ENCODE measurements at regions not wholly inside any gene's neighbourhood (a gene's known extent, or its start where the extent isn't known, plus 50 kb on each side); places are given as distances from the start of the nearest gene placed in this dataset.
"Not testable (repeated sequence)": the region's sequence is repeated elsewhere in the genome, so short reads cannot be mapped to it uniquely, and the experiment has no call there.

DNA sequence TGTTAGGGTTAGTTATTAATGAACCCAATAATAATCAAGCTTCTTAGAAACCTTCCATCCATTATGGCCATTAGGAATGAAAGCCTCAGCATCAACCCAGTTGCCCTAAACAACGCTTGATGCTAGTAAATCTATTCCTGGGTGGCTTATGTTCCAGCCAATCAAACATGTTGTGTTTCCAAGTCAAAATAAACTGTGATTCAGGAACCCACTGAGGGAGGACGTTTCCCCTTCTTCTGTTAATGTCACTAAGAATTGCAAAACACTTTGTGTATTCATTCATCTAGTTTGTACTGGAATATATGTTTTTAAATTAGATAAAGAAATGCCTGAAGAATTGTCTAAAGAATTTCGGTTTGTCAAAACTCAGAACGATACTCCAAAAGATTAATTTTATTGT lies 142.5 kb upstream of the MSX2 start:
- no peak for DNase-seq (ENCODE audit: low read depth)
- no peak for TF ChIP-seq POLR2A (IDR thresholded peaks at IDR 0.05; ENCODE audit: extremely low read depth, insufficient read length)
- no peak for TF ChIP-seq CTCF (IDR thresholded peaks at IDR 0.05; ENCODE audit: low read depth, low read length)
- no peak for TF ChIP-seq MYC (IDR thresholded peaks at IDR 0.05; ENCODE audit: low read depth, low read length)
- no peak for TF ChIP-seq MAX (IDR thresholded peaks at IDR 0.05; ENCODE audit: low read depth, low read length)
- no peak overlapping the region for H3K4me3 ChIP-seq (ENCODE audit: low read depth, low read length)

- TF ChIP-seq MAX (IDR thresholded peaks at IDR 0.05; ENCODE audit: low read depth, low read length) (no peak), MYC (IDR thresholded peaks at IDR 0.05; ENCODE audit: low read depth, low read length) (no peak), CTCF (IDR thresholded peaks at IDR 0.05; ENCODE audit: low read depth, low read length) (no peak), POLR2A (IDR thresholded peaks at IDR 0.05; ENCODE audit: extremely low read depth, insufficient read length) (no peak)
- no peak overlapping the region for H3K4me3 ChIP-seq (ENCODE audit: low read depth, low read length)
- no peak for DNase-seq (ENCODE audit: low read depth)
Observed at GRCh38 chr5:174583071-174583470, 141.3 kb upstream of the MSX2 start.

- DNase-seq (ENCODE audit: low read depth), result no peak
- no peak overlapping the region for H3K4me3 ChIP-seq (ENCODE audit: low read depth, low read length)
- TF ChIP-seq POLR2A (IDR thresholded peaks at IDR 0.05; ENCODE audit: extremely low read depth, insufficient read length), result no peak
- no peak for TF ChIP-seq MYC (IDR thresholded peaks at IDR 0.05; ENCODE audit: low read depth, low read length)
- TF ChIP-seq MAX (IDR thresholded peaks at IDR 0.05; ENCODE audit: low read depth, low read length), result no peak
- TF ChIP-seq CTCF (IDR thresholded peaks at IDR 0.05; ENCODE audit: low read depth, low read length), result no peak
Observed at GRCh38 chr5:174585472-174585871, 138.9 kb upstream of the MSX2 start.

- H3K4me3 ChIP-seq (ENCODE audit: low read depth, low read length); DNase-seq (ENCODE audit: low read depth): not testable (repeated sequence)
Observed at GRCh38 chr5:174586163-174586562, 138.2 kb upstream of the MSX2 start.

DNA sequence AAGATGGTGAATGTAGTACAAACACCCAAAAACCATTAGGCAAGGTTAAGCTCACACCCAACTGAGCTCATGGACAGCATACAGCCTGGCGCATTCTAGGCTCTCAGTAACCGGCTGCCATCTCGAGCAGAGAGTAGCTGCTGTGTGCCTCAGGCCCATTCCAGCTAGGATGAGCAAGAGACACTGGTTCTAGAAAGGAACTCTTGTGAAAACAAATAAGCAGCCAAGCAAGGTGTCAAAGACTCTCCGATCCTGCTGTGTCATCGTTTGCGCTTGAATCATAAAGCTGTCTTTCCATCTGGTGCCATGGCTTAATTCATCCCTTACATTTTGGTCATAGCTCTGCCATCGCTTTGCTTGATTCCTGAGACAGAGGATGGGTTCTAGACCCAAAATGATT lies 135.4 kb upstream of the MSX2 start:
- no peak overlapping the region for H3K4me3 ChIP-seq (ENCODE audit: low read depth, low read length)
- TF ChIP-seq CTCF (IDR thresholded peaks at IDR 0.05; ENCODE audit: low read depth, low read length) (no peak), MAX (IDR thresholded peaks at IDR 0.05; ENCODE audit: low read depth, low read length) (no peak), MYC (IDR thresholded peaks at IDR 0.05; ENCODE audit: low read depth, low read length) (no peak), POLR2A (IDR thresholded peaks at IDR 0.05; ENCODE audit: extremely low read depth, insufficient read length) (no peak)
- DNase-seq (ENCODE audit: low read depth), result no peak

DNA sequence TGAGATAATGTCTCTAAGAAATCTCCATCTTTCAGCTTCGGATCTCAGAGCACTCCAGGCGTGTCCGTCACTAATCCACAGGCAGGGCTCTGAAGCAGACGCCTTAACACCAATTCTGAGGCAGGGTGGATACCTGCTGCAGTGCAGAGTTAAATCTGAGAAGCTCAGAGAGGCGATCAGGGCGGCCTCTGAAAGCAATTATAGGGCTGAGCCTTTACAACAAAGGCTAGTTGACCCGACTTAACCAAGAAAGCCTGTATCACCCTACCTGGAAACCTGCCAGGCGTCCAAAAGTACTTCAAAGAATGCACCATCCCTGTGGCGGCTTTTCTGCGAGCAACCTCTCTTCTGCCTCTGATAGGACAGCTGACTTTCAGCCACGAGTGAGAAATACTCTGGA lies 134.8 kb upstream of the MSX2 start:
- DNase-seq (ENCODE audit: low read depth), result no peak

More for the DNA sequence above, 134.8 kb upstream of the MSX2 start:
- no peak overlapping the region for H3K4me3 ChIP-seq (ENCODE audit: low read depth, low read length)
- TF ChIP-seq POLR2A (IDR thresholded peaks at IDR 0.05; ENCODE audit: extremely low read depth, insufficient read length) (no peak), CTCF (IDR thresholded peaks at IDR 0.05; ENCODE audit: low read depth, low read length) (no peak)
